ENCODE measurements at regions not wholly inside any gene's neighbourhood (a gene's known extent, or its start where the extent isn't known, plus 50 kb on each side); places are given as distances from the start of the nearest gene placed in this dataset.

DNA sequence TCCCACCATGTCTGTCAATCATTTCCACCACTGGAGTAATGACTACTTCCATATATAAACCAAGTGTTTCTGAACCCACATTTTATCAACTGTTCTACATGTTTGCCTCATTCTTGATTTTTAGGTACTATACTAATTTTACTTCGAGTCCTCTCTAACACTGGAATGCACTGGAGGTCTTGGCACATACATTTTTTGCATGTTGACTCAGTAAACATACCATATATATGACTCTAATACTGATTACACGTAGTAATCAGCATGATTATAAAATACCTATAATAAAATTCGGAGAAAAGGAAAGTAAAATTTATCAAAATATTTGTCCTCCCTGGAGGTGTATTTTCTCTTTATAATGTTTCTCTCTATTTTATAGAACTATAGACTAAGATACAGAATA lies 621.7 kb upstream of the NUDT12 start:
- Histone ChIP-seq H3K9me3 (ENCODE audit: control insufficient read depth in 4 of 4, low read length in 3 of 4) (peaks cover 0 to 13% (median 3%) of the 10 kb centered on the region in 4 donors), H3K4me1 (ENCODE audit: control insufficient read depth in 4 of 4, insufficient read depth in 4 of 4, low read length in 3 of 4) (no peaks in the 10 kb centered on the region), H3K27me3 (ENCODE audit: control insufficient read depth in 4 of 4, insufficient read depth in 4 of 4, low read length in 3 of 4) (no peaks in the 10 kb centered on the region), H3K4me3 (ENCODE audit: low read depth in 1 of 3, low read length in 3 of 3) (no peak overlapping the region), H3K9ac (ENCODE audit: low read depth in 1 of 2, low read length in 2 of 2) (no peak overlapping the region), H3K27ac (ENCODE audit: low read depth in 1 of 2, low read length in 2 of 2) (no peak overlapping the region), H3K36me3 (ENCODE audit: control insufficient read depth in 4 of 4, insufficient read depth in 3 of 4, low read depth in 1 of 4, low read length in 3 of 4) (no peaks in the 10 kb centered on the region)
- WGBS, result 62% methylated on average over 3 of the region's 3 CpGs
- no peak for DNase-seq (ENCODE audit: low spot score)
- TF ChIP-seq, protein P1, sequence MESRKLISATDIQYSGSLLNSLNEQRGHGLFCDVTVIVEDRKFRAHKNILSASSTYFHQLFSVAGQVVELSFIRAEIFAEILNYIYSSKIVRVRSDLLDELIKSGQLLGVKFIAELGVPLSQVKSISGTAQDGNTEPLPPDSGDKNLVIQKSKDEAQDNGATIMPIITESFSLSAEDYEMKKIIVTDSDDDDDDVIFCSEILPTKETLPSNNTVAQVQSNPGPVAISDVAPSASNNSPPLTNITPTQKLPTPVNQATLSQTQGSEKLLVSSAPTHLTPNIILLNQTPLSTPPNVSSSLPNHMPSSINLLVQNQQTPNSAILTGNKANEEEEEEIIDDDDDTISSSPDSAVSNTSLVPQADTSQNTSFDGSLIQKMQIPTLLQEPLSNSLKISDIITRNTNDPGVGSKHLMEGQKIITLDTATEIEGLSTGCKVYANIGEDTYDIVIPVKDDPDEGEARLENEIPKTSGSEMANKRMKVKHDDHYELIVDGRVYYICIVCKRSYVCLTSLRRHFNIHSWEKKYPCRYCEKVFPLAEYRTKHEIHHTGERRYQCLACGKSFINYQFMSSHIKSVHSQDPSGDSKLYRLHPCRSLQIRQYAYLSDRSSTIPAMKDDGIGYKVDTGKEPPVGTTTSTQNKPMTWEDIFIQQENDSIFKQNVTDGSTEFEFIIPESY (IDR thresholded peaks at IDR 0.05), result no peak
- TF ChIP-seq JUND (IDR thresholded peaks at IDR 0.05) (no peak), YY1 (IDR thresholded peaks at IDR 0.05) (no peak), TAF1 (conservative IDR thresholded peaks at IDR 0.05) (no peak), RAD21 (IDR thresholded peaks at IDR 0.05) (no peak), SP1 (IDR thresholded peaks at IDR 0.05) (no peak), HNF4A (conservative IDR thresholded peaks at IDR 0.05) (no peak), GABPA (IDR thresholded peaks at IDR 0.05 in 1 of 2, conservative IDR thresholded peaks at IDR 0.05 in 1 of 2) (no peak), RXRA (IDR thresholded peaks at IDR 0.05) (no peak), NR2F2 (IDR thresholded peaks at IDR 0.05) (no peak), FOXA1 (IDR thresholded peaks at IDR 0.05) (no peak), FOXA2 (IDR thresholded peaks at IDR 0.05) (no peak), EGR1 (IDR thresholded peaks at IDR 0.05; ENCODE audit: low read depth in 2 of 2) (no peak)
- TF ChIP-seq, protein P2, sequence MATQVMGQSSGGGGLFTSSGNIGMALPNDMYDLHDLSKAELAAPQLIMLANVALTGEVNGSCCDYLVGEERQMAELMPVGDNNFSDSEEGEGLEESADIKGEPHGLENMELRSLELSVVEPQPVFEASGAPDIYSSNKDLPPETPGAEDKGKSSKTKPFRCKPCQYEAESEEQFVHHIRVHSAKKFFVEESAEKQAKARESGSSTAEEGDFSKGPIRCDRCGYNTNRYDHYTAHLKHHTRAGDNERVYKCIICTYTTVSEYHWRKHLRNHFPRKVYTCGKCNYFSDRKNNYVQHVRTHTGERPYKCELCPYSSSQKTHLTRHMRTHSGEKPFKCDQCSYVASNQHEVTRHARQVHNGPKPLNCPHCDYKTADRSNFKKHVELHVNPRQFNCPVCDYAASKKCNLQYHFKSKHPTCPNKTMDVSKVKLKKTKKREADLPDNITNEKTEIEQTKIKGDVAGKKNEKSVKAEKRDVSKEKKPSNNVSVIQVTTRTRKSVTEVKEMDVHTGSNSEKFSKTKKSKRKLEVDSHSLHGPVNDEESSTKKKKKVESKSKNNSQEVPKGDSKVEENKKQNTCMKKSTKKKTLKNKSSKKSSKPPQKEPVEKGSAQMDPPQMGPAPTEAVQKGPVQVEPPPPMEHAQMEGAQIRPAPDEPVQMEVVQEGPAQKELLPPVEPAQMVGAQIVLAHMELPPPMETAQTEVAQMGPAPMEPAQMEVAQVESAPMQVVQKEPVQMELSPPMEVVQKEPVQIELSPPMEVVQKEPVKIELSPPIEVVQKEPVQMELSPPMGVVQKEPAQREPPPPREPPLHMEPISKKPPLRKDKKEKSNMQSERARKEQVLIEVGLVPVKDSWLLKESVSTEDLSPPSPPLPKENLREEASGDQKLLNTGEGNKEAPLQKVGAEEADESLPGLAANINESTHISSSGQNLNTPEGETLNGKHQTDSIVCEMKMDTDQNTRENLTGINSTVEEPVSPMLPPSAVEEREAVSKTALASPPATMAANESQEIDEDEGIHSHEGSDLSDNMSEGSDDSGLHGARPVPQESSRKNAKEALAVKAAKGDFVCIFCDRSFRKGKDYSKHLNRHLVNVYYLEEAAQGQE (IDR thresholded peaks at IDR 0.05), result no peak
- TF ChIP-seq, protein P3, sequence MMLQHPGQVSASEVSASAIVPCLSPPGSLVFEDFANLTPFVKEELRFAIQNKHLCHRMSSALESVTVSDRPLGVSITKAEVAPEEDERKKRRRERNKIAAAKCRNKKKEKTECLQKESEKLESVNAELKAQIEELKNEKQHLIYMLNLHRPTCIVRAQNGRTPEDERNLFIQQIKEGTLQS (IDR thresholded peaks at IDR 0.05), result no peak

DNA sequence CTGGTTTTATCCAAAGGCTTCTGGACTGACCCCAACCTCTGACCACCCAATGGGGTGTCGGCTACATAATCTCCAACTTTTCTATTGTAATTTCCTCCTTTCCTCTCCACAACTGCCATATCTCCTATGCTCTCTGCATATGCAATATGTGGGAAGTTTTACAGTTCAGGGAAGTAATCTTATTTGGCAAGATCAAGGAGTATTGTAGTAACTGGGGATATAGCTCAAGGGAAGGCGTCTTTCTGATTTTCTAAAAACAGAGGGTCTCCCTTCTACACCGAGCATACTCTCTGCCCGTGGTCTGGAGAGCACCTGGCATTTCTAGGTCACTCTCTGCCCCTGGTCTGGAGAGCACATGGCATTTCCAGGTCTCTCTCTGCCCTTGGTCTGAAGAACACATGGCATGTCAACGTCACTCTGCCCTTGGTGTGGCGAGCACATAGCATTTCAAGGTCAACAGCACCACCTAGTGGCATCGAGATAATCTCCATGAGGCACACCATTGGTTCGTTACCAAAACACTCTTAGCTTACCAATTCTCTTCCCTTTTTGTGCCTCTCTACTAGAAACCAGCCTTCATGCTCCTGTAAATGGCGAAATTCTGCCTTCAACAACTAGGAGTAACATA lies 616.4 kb upstream of the NUDT12 start:
- no peak for DNase-seq (ENCODE audit: low spot score)
- TF ChIP-seq, protein P4, sequence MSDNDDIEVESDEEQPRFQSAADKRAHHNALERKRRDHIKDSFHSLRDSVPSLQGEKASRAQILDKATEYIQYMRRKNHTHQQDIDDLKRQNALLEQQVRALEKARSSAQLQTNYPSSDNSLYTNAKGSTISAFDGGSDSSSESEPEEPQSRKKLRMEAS (IDR thresholded peaks at IDR 0.05), result peak; percentile 70
- TF ChIP-seq NR2F2 (IDR thresholded peaks at IDR 0.05) (no peak), YY1 (IDR thresholded peaks at IDR 0.05) (no peak), TAF1 (conservative IDR thresholded peaks at IDR 0.05) (no peak), FOXA2 (IDR thresholded peaks at IDR 0.05) (no peak), EGR1 (IDR thresholded peaks at IDR 0.05; ENCODE audit: low read depth in 2 of 2) (no peak), RAD21 (IDR thresholded peaks at IDR 0.05) (peak; percentile 91 to 95)
- TF ChIP-seq, protein P1 (IDR thresholded peaks at IDR 0.05), result no peak
- TF ChIP-seq, protein P5, sequence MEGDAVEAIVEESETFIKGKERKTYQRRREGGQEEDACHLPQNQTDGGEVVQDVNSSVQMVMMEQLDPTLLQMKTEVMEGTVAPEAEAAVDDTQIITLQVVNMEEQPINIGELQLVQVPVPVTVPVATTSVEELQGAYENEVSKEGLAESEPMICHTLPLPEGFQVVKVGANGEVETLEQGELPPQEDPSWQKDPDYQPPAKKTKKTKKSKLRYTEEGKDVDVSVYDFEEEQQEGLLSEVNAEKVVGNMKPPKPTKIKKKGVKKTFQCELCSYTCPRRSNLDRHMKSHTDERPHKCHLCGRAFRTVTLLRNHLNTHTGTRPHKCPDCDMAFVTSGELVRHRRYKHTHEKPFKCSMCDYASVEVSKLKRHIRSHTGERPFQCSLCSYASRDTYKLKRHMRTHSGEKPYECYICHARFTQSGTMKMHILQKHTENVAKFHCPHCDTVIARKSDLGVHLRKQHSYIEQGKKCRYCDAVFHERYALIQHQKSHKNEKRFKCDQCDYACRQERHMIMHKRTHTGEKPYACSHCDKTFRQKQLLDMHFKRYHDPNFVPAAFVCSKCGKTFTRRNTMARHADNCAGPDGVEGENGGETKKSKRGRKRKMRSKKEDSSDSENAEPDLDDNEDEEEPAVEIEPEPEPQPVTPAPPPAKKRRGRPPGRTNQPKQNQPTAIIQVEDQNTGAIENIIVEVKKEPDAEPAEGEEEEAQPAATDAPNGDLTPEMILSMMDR (IDR thresholded peaks at IDR 0.05; ENCODE audit: low read depth, low read length, missing input control), result peak; percentile 73
- WGBS, result 61% methylated on average over 9 of the region's 9 CpGs
- no peak overlapping the region for H3K4me3 ChIP-seq (ENCODE audit: low read depth in 1 of 3, low read length in 3 of 3)
- H3K9me3 ChIP-seq (ENCODE audit: control insufficient read depth in 4 of 4, low read length in 3 of 4), result peaks cover 0 to 9% (median 3%) of the 10 kb centered on the region in 4 donors
- no peak overlapping the region for H3K27ac ChIP-seq (ENCODE audit: low read depth in 1 of 2, low read length in 2 of 2)
- H3K9ac ChIP-seq (ENCODE audit: low read depth in 1 of 2, low read length in 2 of 2), result no peak overlapping the region
- peaks cover 0 to 3% (median 0%) of the 10 kb centered on the region in 4 donors for H3K4me1 ChIP-seq (ENCODE audit: control insufficient read depth in 4 of 4, insufficient read depth in 4 of 4, low read length in 3 of 4)
- no peaks in the 10 kb centered on the region for H3K36me3 ChIP-seq (ENCODE audit: control insufficient read depth in 4 of 4, insufficient read depth in 3 of 4, low read depth in 1 of 4, low read length in 3 of 4)
- no peaks in the 10 kb centered on the region for H3K27me3 ChIP-seq (ENCODE audit: control insufficient read depth in 4 of 4, insufficient read depth in 4 of 4, low read length in 3 of 4)

Measured in liver (tissue), 8 donors.